Left lung (tissue), 4 donors: ENCODE measurements at regions not wholly inside any gene's neighbourhood (a gene's known extent, or its start where the extent isn't known, plus 50 kb on each side); places are given as distances from the start of the nearest gene placed in this dataset.

ENCODE experiments used
- ATAC-seq: fragments of 200-7000 bp; cut with Tn5 transposase; one replicate; pipeline ENCODE4 v1.9.1; 2020; ENCODE audit warnings: moderate library complexity
- DNase-seq, 4 donors: peaks; one replicate each; pipeline ENCODE4 v3.0.0-alpha.2; 2013 to 2020
- H3K27ac ChIP-seq, 2 donors: fragments of 200-600 bp; sonication (generic) in 1 of 2; one replicate each; pipeline versions ENCODE4 v1.5.0 to v1.8.0; 2020 to 2021
- H3K27me3 ChIP-seq, 2 donors: fragments of 200-600 bp; sonication (generic) in 1 of 2; one replicate each; pipeline versions ENCODE4 v1.5.0 to v1.8.0; 2020 to 2021
- H3K36me3 ChIP-seq, 2 donors: fragments of 200-600 bp; sonication (generic) in 1 of 2; one replicate each; pipeline versions ENCODE4 v1.5.0 to v1.8.0; 2020 to 2021
- H3K4me1 ChIP-seq, 2 donors: fragments of 200-600 bp; one replicate each; pipeline ENCODE4 v1.8.0; 2021
- H3K4me3 ChIP-seq, 2 donors: fragments of 200-600 bp; sonication (generic) in 1 of 2; one replicate each; pipeline versions ENCODE4 v1.5.0 to v1.8.0; 2020 to 2021; ENCODE audit warnings: mild to moderate bottlenecking in 1 of 2
- H3K9me3 ChIP-seq, 2 donors: fragments of 200-600 bp; sonication (generic) in 1 of 2; one replicate each; pipeline versions ENCODE4 v1.5.0 to v1.8.0; 2020 to 2021
- CTCF ChIP-seq, 2 donors: fragments of 200-600 bp; sonication (generic) in 1 of 2; IDR thresholded peaks; one replicate each; pipeline versions ENCODE4 v1.5.0 to v1.8.0; 2021; ENCODE audit warnings: antibody characterized with exemption in 2 of 2
- intact Hi-C, 2 donors: fragments of 100-400 bp; cut with DNase I; formaldehyde crosslinking; loops; one replicate each; pipeline versions ENCODE4 v1.11.2 to v1.14.2; 2022
- donor health status: DM: no; HTN: yes; CAD: no.
- donor health status: DM: no; HTN: no; CAD: no.

- TF ChIP-seq CTCF (IDR thresholded peaks at IDR 0.05) = peak; percentile 71 to 72
- no peaks in the 10 kb centered on the region for H3K4me1 ChIP-seq
- H3K4me3 ChIP-seq = no peak overlapping the region
- H3K36me3 ChIP-seq = no peaks in the 10 kb centered on the region
- ATAC-seq (peak; percentile 87), DNase-seq (peak in 2 of 4 donors; percentile 60 to 82)
- intact Hi-C loops = no loop called here
- H3K27me3 ChIP-seq = no peaks in the 10 kb centered on the region
- H3K27ac ChIP-seq = no peak overlapping the region
- H3K9me3 ChIP-seq = no peaks in the 10 kb centered on the region
These were observed 497.6 kb upstream of the FAM98A start for GRCh38 chr2:34096562-34097171.

DNA sequence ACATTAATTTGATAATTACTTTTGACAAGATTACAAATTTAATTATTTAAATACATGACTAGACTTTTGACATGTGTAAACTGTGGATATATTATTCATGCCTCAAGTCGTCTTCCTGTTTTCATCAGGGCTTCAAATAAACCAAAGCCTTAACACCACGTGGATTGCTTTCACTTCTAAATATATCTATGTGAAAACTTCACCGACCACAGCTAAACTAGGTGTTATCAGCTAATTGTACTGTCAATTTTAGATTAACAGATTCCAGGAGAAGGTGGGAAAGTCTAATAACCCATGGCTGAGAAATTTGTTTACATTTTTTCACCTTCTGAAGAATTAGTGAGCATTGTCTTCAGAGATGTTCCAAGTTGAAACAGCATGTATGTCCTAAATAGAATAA lies 494.7 kb upstream of the FAM98A start:
- no peak for TF ChIP-seq CTCF (IDR thresholded peaks at IDR 0.05)
- intact Hi-C loops = no loop called here
- no peaks in the 10 kb centered on the region for H3K9me3 ChIP-seq
- no peak overlapping the region for H3K4me3 ChIP-seq
- no peaks in the 10 kb centered on the region for H3K36me3 ChIP-seq
- H3K27me3 ChIP-seq = no peaks in the 10 kb centered on the region
- ATAC-seq (no peak), DNase-seq (no peak)
- H3K27ac ChIP-seq = no peak overlapping the region
- no peaks in the 10 kb centered on the region for H3K4me1 ChIP-seq

GRCh38 chr2:34070196-34070595 lies 471.1 kb upstream of the FAM98A start:
- Histone ChIP-seq H3K9me3 (no peaks in the 10 kb centered on the region), H3K4me3 (no peak overlapping the region), H3K36me3 (no peaks in the 10 kb centered on the region), H3K27ac (no peak overlapping the region), H3K27me3 (no peaks in the 10 kb centered on the region), H3K4me1 (no peaks in the 10 kb centered on the region)
- intact Hi-C loops = no loop called here
- DNase-seq (no peak), ATAC-seq (no peak)
- TF ChIP-seq CTCF (IDR thresholded peaks at IDR 0.05) = no peak

- Histone ChIP-seq H3K4me1 (no peaks in the 10 kb centered on the region), H3K27me3 (no peaks in the 10 kb centered on the region), H3K4me3 (no peak overlapping the region), H3K36me3 (no peaks in the 10 kb centered on the region), H3K27ac (no peak overlapping the region), H3K9me3 (no peaks in the 10 kb centered on the region)
- no peak for DNase-seq
- intact Hi-C loops = no loop called here
- TF ChIP-seq CTCF (IDR thresholded peaks at IDR 0.05) = no peak
- no peak for ATAC-seq
These were observed 470.5 kb upstream of the FAM98A start for GRCh38 chr2:34069604-34070003.

DNA sequence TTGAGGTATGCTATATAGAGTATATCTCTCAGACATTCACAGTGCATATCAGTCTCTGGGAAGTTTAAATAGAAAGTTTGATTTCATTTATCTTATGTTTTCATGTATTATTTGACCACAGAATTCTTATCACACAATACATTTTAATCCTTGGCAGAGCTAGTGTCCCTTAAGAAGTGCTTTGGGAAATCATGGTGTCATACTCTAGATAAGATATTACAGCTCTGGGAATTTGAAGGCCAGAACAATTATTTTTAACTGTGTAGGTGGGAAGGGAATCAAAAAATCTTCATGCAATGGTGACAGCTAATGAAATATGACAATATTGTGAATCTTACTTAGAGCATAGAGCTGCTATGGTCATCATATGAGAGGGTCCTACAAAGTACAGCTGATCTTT lies 451.3 kb upstream of the FAM98A start:
- Histone ChIP-seq H3K27me3 (no peaks in the 10 kb centered on the region), H3K4me3 (no peak overlapping the region), H3K9me3 (no peaks in the 10 kb centered on the region), H3K27ac (no peak overlapping the region), H3K4me1 (no peaks in the 10 kb centered on the region), H3K36me3 (no peaks in the 10 kb centered on the region)
- intact Hi-C loops = no loop called here
- ATAC-seq (no peak), DNase-seq (no peak)
- no peak for TF ChIP-seq CTCF (IDR thresholded peaks at IDR 0.05)
